ENCODE measurements at regions not wholly inside any gene's neighbourhood (a gene's known extent, or its start where the extent isn't known, plus 50 kb on each side); places are given as distances from the start of the nearest gene placed in this dataset.

GRCh38 chr12:115620816-115621215 lies 656.7 kb downstream of the MED13L start (continued):
- TF ChIP-seq SIX5 (IDR thresholded peaks at IDR 0.05; ENCODE audit: low read depth, low read length), result no peak
- TF ChIP-seq JUN (IDR thresholded peaks at IDR 0.05; ENCODE audit: low read depth, low read length), result no peak

Data from H1 (cell line).